ENCODE measurements at regions not wholly inside any gene's neighbourhood (a gene's known extent, or its start where the extent isn't known, plus 50 kb on each side); places are given as distances from the start of the nearest gene placed in this dataset.

DNA sequence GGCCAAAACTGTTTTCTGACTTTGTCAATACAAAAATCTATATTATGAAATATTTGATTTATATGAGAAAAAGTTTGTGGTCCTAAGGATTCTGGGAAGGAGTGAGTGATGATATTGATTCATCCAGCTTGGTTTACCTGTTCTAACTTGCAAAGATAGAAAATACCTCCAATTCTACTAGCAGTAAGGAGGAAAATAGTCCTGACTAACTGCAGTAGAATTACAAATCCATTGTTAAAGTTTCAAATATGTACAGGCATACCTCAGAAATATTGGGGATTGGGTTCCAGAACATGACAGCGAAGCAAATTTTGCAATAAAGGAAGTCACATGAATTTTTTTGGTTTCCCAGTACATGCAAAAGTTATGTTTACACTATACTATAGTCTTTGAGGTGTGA lies 158.8 kb upstream of the CYRIA start:
- Histone ChIP-seq H2AFZ (ENCODE audit: low read length) (no peak overlapping the region), H3K4me1 (ENCODE audit: insufficient read depth, low read length) (no peaks in the 10 kb centered on the region), H2AK5ac (ENCODE audit: insufficient read length, low read length) (no peak overlapping the region), H2BK20ac (ENCODE audit: low read depth, low read length, poor library complexity, severe bottlenecking) (no peak overlapping the region), H4K5ac (ENCODE audit: insufficient read length, low read depth, low read length) (no peak overlapping the region), H3K14ac (ENCODE audit: insufficient read depth, low read length) (no peak overlapping the region), H4K91ac (ENCODE audit: insufficient read length, low read depth, low read length) (no peak overlapping the region), H3K23ac (ENCODE audit: insufficient read length, low read depth, low read length) (no peak overlapping the region), H3K79me2 (ENCODE audit: insufficient read depth, low read length) (no peaks in the 10 kb centered on the region), H3K9ac (ENCODE audit: extremely low read depth, insufficient read length, low read length) (no peak overlapping the region), H3K9me3 (ENCODE audit: control insufficient read depth, low read depth, low read length) (no peaks in the 10 kb centered on the region), H3K23me2 (ENCODE audit: insufficient read length, low read depth, low read length, poor library complexity, severe bottlenecking) (no peaks in the 10 kb centered on the region), H2BK5ac (ENCODE audit: insufficient read length, low read length) (no peak overlapping the region), H3K27ac (ENCODE audit: insufficient read length, low read depth, low read length) (no peak overlapping the region), H2BK12ac (ENCODE audit: insufficient read length, low read depth, low read length) (no peak overlapping the region), H4K8ac (replicated peaks; ENCODE audit: insufficient read length, low read depth, low read length) (no peak overlapping the region), H3T11ph (ENCODE audit: low read length) (no peak overlapping the region), H2BK120ac (ENCODE audit: low read depth, low read length, poor library complexity, severe bottlenecking) (no peak overlapping the region), H3K4me2 (ENCODE audit: insufficient read depth, insufficient read length, low read length) (no peak overlapping the region), H3K27me3 (ENCODE audit: insufficient read depth, low read length) (no peaks in the 10 kb centered on the region), H3K56ac (ENCODE audit: insufficient read length, low read depth, low read length) (no peak overlapping the region), H2BK15ac (ENCODE audit: low read depth, low read length) (no peak overlapping the region), H3K79me1 (ENCODE audit: insufficient read depth, low read depth, low read length, poor library complexity, severe bottlenecking) (no peaks in the 10 kb centered on the region), H3K4ac (ENCODE audit: low read depth, low read length) (no peak overlapping the region), H3K18ac (ENCODE audit: insufficient read length, low read depth, low read length) (no peak overlapping the region), H4K20me1 (ENCODE audit: control insufficient read depth, insufficient read depth, insufficient read length) (no peaks in the 10 kb centered on the region)
- no peak for DNase-seq
- no peak overlapping the region for H3K4me3 Mint-ChIP-seq
- peaks cover 6% of the 10 kb centered on the region in 2 experiments; a peak in 3 of 4 replicates for H3K4me1 Mint-ChIP-seq
- no peaks in the 10 kb centered on the region for H3K36me3 Mint-ChIP-seq (ENCODE audit: insufficient read depth in 1 of 3, low read depth in 3 of 3)
- H3K27me3 Mint-ChIP-seq (ENCODE audit: low read depth), result peaks cover 1% of the 10 kb centered on the region; the same call in 1 of the 2 replicates
- H3K9me3 Mint-ChIP-seq, result no peaks in the 10 kb centered on the region
- no peak for TF ChIP-seq CTCF (conservative IDR thresholded peaks at IDR 0.05)
- H3K27ac Mint-ChIP-seq, result no peak overlapping the region
- WGBS (ENCODE audit: extremely low coverage, insufficient read length, low lambda C conversion rate), result no CpG with 5 or more reads among the region's 1 CpG

All from H9 (cell line).